IMR-90 (cell line): ENCODE measurements at regions not wholly inside any gene's neighbourhood (a gene's known extent, or its start where the extent isn't known, plus 50 kb on each side); places are given as distances from the start of the nearest gene placed in this dataset.

Experiments
- ATAC-seq: fragments of 200-7000 bp; cut with Tn5 transposase; 2 replicates; pipeline ENCODE4 v1.9.1; 2020; ENCODE audit warnings: low read depth, mild to moderate bottlenecking, moderate library complexity
- BruUV-seq: library from RNA; stranded (reverse); fragments of 400-500 nt; replicated peaks from 2 replicates; lab custom pipeline; 2021; lab: Mats Ljungman, UMichigan
- CTCF ChIA-PET: fragments of 300-600 bp; formaldehyde crosslinking; extraction: SDS; loops from one replicate; lab custom pipeline; 2021; ENCODE audit warnings: antibody characterized with exemption; lab: Yijun Ruan, JAX
- POLR2A ChIA-PET: fragments of 300-600 bp; sonication (Branson Sonifier 250); formaldehyde crosslinking; loops from one replicate; lab custom pipeline; 2022; ENCODE audit warnings: antibody characterized with exemption; ENCODE audit not compliant: unreplicated experiment; lab: Charles Lee
- DNase-seq: peaks from one replicate; pipeline ENCODE4 v3.0.0; 2013
- H2AFZ ChIP-seq: replicated peaks from 2 replicates; pipeline ENCODE3; 2013; ENCODE audit warnings: low read length, mild to moderate bottlenecking; ENCODE audit not compliant: poor library complexity
- H2AK5ac ChIP-seq: 2 replicates; pipeline ENCODE4 v1.6.1; 2013; ENCODE audit warnings: low read depth, low read length, inconsistent platforms
- H2AK9ac ChIP-seq: replicated peaks from 2 replicates; pipeline ENCODE3; 2013; ENCODE audit warnings: mild to moderate bottlenecking, low read depth, low read length, moderate library complexity; ENCODE audit not compliant: poor library complexity
- H2BK120ac ChIP-seq: 2 replicates; pipeline ENCODE4 v1.6.1; 2013; ENCODE audit warnings: low read depth, low read length, inconsistent platforms
- H2BK15ac ChIP-seq: 3 replicates; pipeline ENCODE4 v1.6.1; 2013; ENCODE audit warnings: low read depth, low read length, inconsistent platforms
- H2BK20ac ChIP-seq: 2 replicates; pipeline ENCODE4 v1.6.1; 2013; ENCODE audit warnings: low read depth, mild to moderate bottlenecking, inconsistent platforms, low read length, moderate library complexity
- H2BK5ac ChIP-seq: 2 replicates; pipeline ENCODE4 v1.6.1; 2013; ENCODE audit warnings: mild to moderate bottlenecking, low read depth, low read length, inconsistent platforms; ENCODE audit not compliant: poor library complexity, severe bottlenecking
- H3K14ac ChIP-seq: replicated peaks from 2 replicates; pipeline ENCODE4 v1.6.1; 2013; ENCODE audit warnings: low read depth, low read length, inconsistent platforms
- H3K18ac ChIP-seq: 2 replicates; pipeline ENCODE4 v1.6.1; 2013; ENCODE audit warnings: low read depth, low read length, control low read depth
- H3K23ac ChIP-seq: 2 replicates; pipeline ENCODE4 v1.6.1; 2013; ENCODE audit warnings: low read depth, low read length, inconsistent platforms
- H3K27ac ChIP-seq: 2 replicates; pipeline ENCODE4 v1.5.1; 2013; ENCODE audit warnings: mild to moderate bottlenecking, control low read depth, low read length; ENCODE audit not compliant: insufficient read depth
- H3K27me3 ChIP-seq: 2 replicates; pipeline ENCODE4 v1.6.1; 2013; ENCODE audit warnings: low read length; ENCODE audit not compliant: control insufficient read depth, insufficient read depth
- H3K36me3 ChIP-seq: 2 replicates; pipeline ENCODE4 v1.6.1; 2013; ENCODE audit warnings: low read length, mixed read lengths; ENCODE audit not compliant: control insufficient read depth, insufficient read depth
- H3K4ac ChIP-seq: 2 replicates; pipeline ENCODE4 v1.6.1; 2013; ENCODE audit warnings: low read depth, low read length, inconsistent platforms
- H3K4me1 ChIP-seq: 2 replicates; pipeline ENCODE4 v1.6.1; 2013; ENCODE audit warnings: low read length, mixed read lengths; ENCODE audit not compliant: control insufficient read depth, insufficient read depth
- H3K4me2 ChIP-seq: 2 replicates; pipeline ENCODE4 v1.6.1; 2013; ENCODE audit warnings: low read depth, mild to moderate bottlenecking, control low read depth, low read length, moderate library complexity
- H3K4me3 ChIP-seq: 2 replicates; pipeline ENCODE4 v1.5.1; 2013; ENCODE audit warnings: low read depth, mild to moderate bottlenecking, control low read depth, low read length, moderate library complexity; ENCODE audit not compliant: insufficient read depth
- H3K56ac ChIP-seq: 2 replicates; pipeline ENCODE4 v1.6.1; 2013; ENCODE audit warnings: low read length, inconsistent platforms; ENCODE audit not compliant: insufficient read depth; ENCODE audit errors: extremely low read depth
- H3K79me1 ChIP-seq, 2 experiments: 2 replicates each; pipeline ENCODE4 v1.6.1; 2013; ENCODE audit warnings: low read length in 2 of 2, inconsistent platforms in 1 of 2, low read depth in 1 of 2
- H3K9ac ChIP-seq: 2 replicates; pipeline ENCODE4 v1.6.1; 2013; ENCODE audit warnings: low read depth, low read length, control low read depth
- H3K9me1 ChIP-seq: 2 replicates; pipeline ENCODE4 v1.6.1; 2013; ENCODE audit warnings: low read length, inconsistent platforms; ENCODE audit not compliant: insufficient read depth
- H3K9me3 ChIP-seq: 2 replicates; pipeline ENCODE4 v1.6.1; 2013; ENCODE audit warnings: low read length; ENCODE audit not compliant: control insufficient read depth, insufficient read depth
- H4K20me1 ChIP-seq: 2 replicates; pipeline ENCODE4 v1.6.1; 2013; ENCODE audit warnings: low read length, inconsistent platforms; ENCODE audit not compliant: insufficient read depth
- H4K5ac ChIP-seq: 2 replicates; pipeline ENCODE4 v1.6.1; 2013; ENCODE audit warnings: mild to moderate bottlenecking, low read depth, low read length, control low read depth
- H4K8ac ChIP-seq, 2 experiments: 2 replicates each; pipeline ENCODE4 v1.6.1; 2013; ENCODE audit warnings: low read depth in 2 of 2, low read length in 2 of 2, control low read depth in 1 of 2, inconsistent platforms in 1 of 2
- H4K91ac ChIP-seq: 2 replicates; pipeline ENCODE4 v1.6.1; 2013; ENCODE audit warnings: low read depth, low read length, inconsistent platforms; ENCODE audit not compliant: insufficient read depth
- BHLHE40 ChIP-seq: fragments of 150-350 bp; IDR thresholded peaks from 2 replicates; pipeline ENCODE4 v1.6.1; 2016; ENCODE audit warnings: mild to moderate bottlenecking, low read depth, low read length
- FOS ChIP-seq: fragments of 150-350 bp; IDR thresholded peaks from 2 replicates; pipeline ENCODE4 v1.6.1; 2016; ENCODE audit warnings: low read depth, low read length
- MAZ ChIP-seq: IDR thresholded peaks from 2 replicates; pipeline ENCODE4 v1.6.1; 2012; ENCODE audit warnings: low read depth, mild to moderate bottlenecking, low read length, improper control_type of control experiment, moderate library complexity, borderline replicate concordance
- NFE2L2 ChIP-seq: fragments of 150-350 bp; IDR thresholded peaks from 2 replicates; pipeline ENCODE4 v1.6.1; 2016; ENCODE audit warnings: low read depth, mild to moderate bottlenecking, low read length
- RAD21 ChIP-seq: IDR thresholded peaks from 2 replicates; pipeline ENCODE4 v1.6.1; 2012; ENCODE audit warnings: low read length, improper control_type of control experiment
- RCOR1 ChIP-seq: IDR thresholded peaks from 2 replicates; pipeline ENCODE4 v1.6.1; 2012; ENCODE audit warnings: mild to moderate bottlenecking, low read length, improper control_type of control experiment; ENCODE audit not compliant: insufficient replicate concordance
- RFX5 ChIP-seq: IDR thresholded peaks from 2 replicates; pipeline ENCODE4 v1.8.0; 2012; ENCODE audit warnings: low read depth, mild to moderate bottlenecking, low read length, moderate library complexity
- WGBS, 2 experiments: methylation state at CpG; one replicate each; pipeline versions ENCODE4 v1.1.5 to v1.1.7; 2013; ENCODE audit warnings: missing lambda C conversion rate in 2 of 2; ENCODE audit not compliant: insufficient read length in 1 of 2; ENCODE audit errors: extremely low coverage in 2 of 2; 5-methylcytosine and 5-hydroxymethylcytosine counted together
- dilution Hi-C: fragments of 300-500 bp; cut with HindIII; formaldehyde crosslinking; loops from one replicate; pipeline ENCODE4 v1.14.3; 2018; ENCODE audit warnings: low sequenced_read_pairs; ENCODE audit not compliant: unreplicated experiment
- in situ Hi-C: fragments of 300-500 bp; cut with MboI; formaldehyde crosslinking; loops from 3 replicates; pipeline ENCODE4 v1.14.3; 2019; ENCODE audit warnings: low sequenced_read_pairs, inconsistent platforms, mixed read lengths
- intact Hi-C: fragments of 100-400 bp; cut with micrococcal nuclease; formaldehyde crosslinking; loops from 2 replicates; pipeline ENCODE4 v1.10.0; 2022
- TF ChIP-seq, protein P1 (sequence below): fragments of 150-350 bp; IDR thresholded peaks from 2 replicates; pipeline ENCODE4 v1.6.1; 2017; ENCODE audit warnings: mild to moderate bottlenecking, antibody characterized with exemption, low read length, low read depth

DNA sequence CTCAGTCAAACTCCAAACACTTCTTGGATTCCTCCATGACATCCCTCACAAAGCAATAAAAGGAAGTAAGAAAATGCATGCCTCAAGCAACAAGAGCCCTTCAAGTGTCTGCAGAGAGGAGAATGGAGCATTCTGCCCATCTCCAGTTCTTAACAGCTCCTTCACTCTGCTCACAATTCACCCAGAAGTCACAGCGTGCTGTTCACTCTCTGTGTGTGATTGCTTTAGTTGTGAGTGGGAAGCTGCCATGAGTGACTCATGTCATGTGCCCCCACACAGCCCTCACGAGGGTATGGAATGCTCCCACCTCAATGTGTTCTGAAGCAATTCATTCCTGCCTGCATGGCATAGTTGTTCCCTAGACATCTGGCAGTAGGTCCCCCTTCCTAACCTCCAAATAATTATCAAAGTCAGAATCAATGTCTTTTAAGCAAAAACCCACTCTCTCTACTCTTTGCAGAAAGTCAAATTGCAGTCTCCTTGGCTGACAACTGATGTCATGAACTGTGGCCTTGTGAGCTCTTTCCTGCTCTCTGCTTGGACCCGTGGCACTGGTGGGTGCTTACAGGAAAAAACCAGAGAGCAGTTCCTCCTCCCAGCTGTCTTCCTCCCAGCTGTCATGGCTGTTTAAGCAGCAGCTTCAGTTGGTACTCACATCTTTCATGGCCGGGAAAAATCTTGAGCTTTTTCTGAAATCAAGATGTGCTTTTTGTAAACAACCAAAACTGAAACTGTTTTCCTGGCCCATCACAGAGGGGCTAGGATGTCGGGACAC, 112.1 kb upstream of the SPON1 start:
- no peak overlapping the region for H3K4ac ChIP-seq
- no peak overlapping the region for H3K18ac ChIP-seq
- DNase-seq = no peak
- no peak overlapping the region for H2BK15ac ChIP-seq
- ChIA-PET POLR2A (no interaction called here), CTCF (interaction anchor here (0.6 kb wide), 1 partner anchor 363 kb away, joined by 3 read pairs; no protein-coding TSS in a partner anchor)
- no peak overlapping the region for H3K27ac ChIP-seq
- intact Hi-C loops (no loop called here), dilution Hi-C loops (no loop called here), in situ Hi-C loops (no loop called here)
- no peaks in the 10 kb centered on the region for H3K9me3 ChIP-seq
- no TSS peak for BruUV-seq
- no peak overlapping the region for H4K5ac ChIP-seq
- H2BK20ac ChIP-seq = no peak overlapping the region
- no peak overlapping the region for H2AK9ac ChIP-seq
- WGBS, 2 experiments = no CpG with 5 or more reads among the region's 5 CpGs
- no peaks in the 10 kb centered on the region for H3K4me1 ChIP-seq
- H2AFZ ChIP-seq = no peak overlapping the region
- no peak overlapping the region for H3K4me2 ChIP-seq
- H2BK5ac ChIP-seq = no peak overlapping the region
- no peak overlapping the region for H2AK5ac ChIP-seq
- no peak overlapping the region for H4K8ac ChIP-seq
- no peaks in the 10 kb centered on the region for H3K27me3 ChIP-seq
- H2BK120ac ChIP-seq = no peak overlapping the region
- no peak overlapping the region for H3K9ac ChIP-seq
- no peaks in the 10 kb centered on the region for H3K36me3 ChIP-seq
- no peaks in the 10 kb centered on the region for H3K9me1 ChIP-seq
- no peak overlapping the region for H3K4me3 ChIP-seq
- H4K91ac ChIP-seq = no peak overlapping the region
- H4K20me1 ChIP-seq = no peaks in the 10 kb centered on the region
- no peak overlapping the region for H3K23ac ChIP-seq
- no peak for ATAC-seq
- no peak overlapping the region for H3K14ac ChIP-seq
- no peak overlapping the region for H3K56ac ChIP-seq
- TF ChIP-seq BHLHE40 (no peak), RAD21 (no peak), RCOR1 (no peak), RFX5 (no peak), MAZ (no peak), NFE2L2 (no peak), FOS (no peak)
- TF ChIP-seq, protein P1, sequence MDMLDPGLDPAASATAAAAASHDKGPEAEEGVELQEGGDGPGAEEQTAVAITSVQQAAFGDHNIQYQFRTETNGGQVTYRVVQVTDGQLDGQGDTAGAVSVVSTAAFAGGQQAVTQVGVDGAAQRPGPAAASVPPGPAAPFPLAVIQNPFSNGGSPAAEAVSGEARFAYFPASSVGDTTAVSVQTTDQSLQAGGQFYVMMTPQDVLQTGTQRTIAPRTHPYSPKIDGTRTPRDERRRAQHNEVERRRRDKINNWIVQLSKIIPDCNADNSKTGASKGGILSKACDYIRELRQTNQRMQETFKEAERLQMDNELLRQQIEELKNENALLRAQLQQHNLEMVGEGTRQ = no peak
- no peaks in the 10 kb centered on the region for H3K79me1 ChIP-seq
